ENCODE measurements at regions not wholly inside any gene's neighbourhood (a gene's known extent, or its start where the extent isn't known, plus 50 kb on each side); places are given as distances from the start of the nearest gene placed in this dataset.

DNA sequence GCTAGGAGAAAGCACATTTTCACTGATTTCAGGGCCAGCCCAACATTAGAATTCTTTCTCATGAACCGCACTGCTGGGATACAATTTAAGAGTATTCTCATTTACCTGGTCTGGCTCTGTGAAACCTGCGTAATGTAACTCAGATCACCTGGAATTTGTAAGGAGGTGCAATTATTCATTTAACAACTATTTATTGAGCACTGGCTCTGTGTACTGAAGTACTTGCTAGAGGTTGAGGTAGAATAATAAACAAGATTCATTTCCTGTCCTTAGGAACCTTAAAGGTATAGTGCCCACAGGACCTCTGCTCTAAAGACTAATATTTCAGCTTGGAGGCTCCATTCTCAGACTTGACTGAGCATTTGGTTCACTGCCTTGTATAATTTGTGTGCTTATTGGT is 242.2 kb upstream of the ZPLD1 start:
- TF ChIP-seq, protein P1, sequence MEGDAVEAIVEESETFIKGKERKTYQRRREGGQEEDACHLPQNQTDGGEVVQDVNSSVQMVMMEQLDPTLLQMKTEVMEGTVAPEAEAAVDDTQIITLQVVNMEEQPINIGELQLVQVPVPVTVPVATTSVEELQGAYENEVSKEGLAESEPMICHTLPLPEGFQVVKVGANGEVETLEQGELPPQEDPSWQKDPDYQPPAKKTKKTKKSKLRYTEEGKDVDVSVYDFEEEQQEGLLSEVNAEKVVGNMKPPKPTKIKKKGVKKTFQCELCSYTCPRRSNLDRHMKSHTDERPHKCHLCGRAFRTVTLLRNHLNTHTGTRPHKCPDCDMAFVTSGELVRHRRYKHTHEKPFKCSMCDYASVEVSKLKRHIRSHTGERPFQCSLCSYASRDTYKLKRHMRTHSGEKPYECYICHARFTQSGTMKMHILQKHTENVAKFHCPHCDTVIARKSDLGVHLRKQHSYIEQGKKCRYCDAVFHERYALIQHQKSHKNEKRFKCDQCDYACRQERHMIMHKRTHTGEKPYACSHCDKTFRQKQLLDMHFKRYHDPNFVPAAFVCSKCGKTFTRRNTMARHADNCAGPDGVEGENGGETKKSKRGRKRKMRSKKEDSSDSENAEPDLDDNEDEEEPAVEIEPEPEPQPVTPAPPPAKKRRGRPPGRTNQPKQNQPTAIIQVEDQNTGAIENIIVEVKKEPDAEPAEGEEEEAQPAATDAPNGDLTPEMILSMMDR (conservative IDR thresholded peaks at IDR 0.05; ENCODE audit: low read length): no peak
- no peak for TF ChIP-seq EZH2phosphoT487 (IDR thresholded peaks at IDR 0.05; ENCODE audit: borderline replicate concordance)

All from Loucy (cell line).